Endothelial cell of umbilical vein (primary cell): ENCODE measurements at regions not wholly inside any gene's neighbourhood (a gene's known extent, or its start where the extent isn't known, plus 50 kb on each side); places are given as distances from the start of the nearest gene placed in this dataset.

Experiments used
- BruUV-seq: library from RNA; stranded (reverse); fragments of 400-500 nt; replicated peaks from 2 replicates; lab custom pipeline; 2021; lab: Mats Ljungman, UMichigan
- CTCF ChIA-PET: fragments of 300-600, 350-600 bp; sonication (Branson Sonifier 250); formaldehyde crosslinking; loops from one replicate; lab custom pipeline; 2021; ENCODE audit warnings: antibody characterized with exemption, inconsistent platforms; lab: Charles Lee
- POLR2A ChIA-PET: fragments of 300-600, 350-600 bp; sonication (Branson Sonifier 250); formaldehyde crosslinking; loops from one replicate; lab custom pipeline; 2021; ENCODE audit warnings: antibody characterized with exemption, inconsistent platforms; lab: Charles Lee
- DNase-seq: peaks from one replicate; pipeline ENCODE4 v3.0.0-alpha.2; 2011; ENCODE audit warnings: low read depth, low spot score
- FAIRE-seq: peaks from 2 replicates; lab custom pipeline; 2011; peaks lifted over from hg19 to GRCh38; lab: Jason Lieb, UNC
- H2AFZ ChIP-seq: 2 replicates; pipeline ENCODE4 v1.6.0; 2012; ENCODE audit warnings: low read depth, low read length, control low read depth, inconsistent platforms
- H3K27ac ChIP-seq: 2 replicates; pipeline ENCODE4 v1.5.1; 2011; ENCODE audit warnings: low read depth, mild to moderate bottlenecking, control low read depth, low read length, moderate library complexity; ENCODE audit not compliant: insufficient read depth
- H3K27me3 ChIP-seq, 2 experiments: 2 replicates each; pipeline versions ENCODE4 v1.6.0 to v1.6.1; 2011; ENCODE audit warnings: low read length in 2 of 2, mixed read lengths in 1 of 2; ENCODE audit not compliant: control insufficient read depth in 2 of 2, insufficient read depth in 2 of 2
- H3K36me3 ChIP-seq, 2 experiments: 2 replicates in 1 of 2; 3 replicates in 1 of 2; pipeline ENCODE4 v1.5.1; 2011; ENCODE audit warnings: low read length in 2 of 2, mild to moderate bottlenecking in 1 of 2, moderate library complexity in 1 of 2; ENCODE audit not compliant: control insufficient read depth in 2 of 2, insufficient read depth in 2 of 2; ENCODE audit errors: extremely low read depth in 1 of 2
- H3K4me1 ChIP-seq: 3 replicates; pipeline ENCODE4 v1.5.1; 2011; ENCODE audit warnings: mild to moderate bottlenecking, low read length; ENCODE audit not compliant: control insufficient read depth, insufficient read depth; ENCODE audit errors: extremely low read depth
- H3K4me2 ChIP-seq: 2 replicates; pipeline ENCODE4 v1.6.1; 2011; ENCODE audit warnings: low read length, control low read depth, mixed read lengths; ENCODE audit not compliant: insufficient read depth
- H3K4me3 ChIP-seq, 3 experiments: fragments of 200-600 bp in 1 of 3; sonication (generic), shearing (Covaris generic) in 1 of 3; replicated peaks in 1 of 3; 2 replicates each; pipeline ENCODE4 v1.5.1; 2011 to 2016; ENCODE audit warnings: control low read depth in 3 of 3, low read length in 3 of 3, mild to moderate bottlenecking in 2 of 3, inconsistent platforms in 1 of 3, low read depth in 1 of 3, moderate library complexity in 1 of 3; ENCODE audit not compliant: insufficient read depth in 1 of 3
- H3K79me2 ChIP-seq: 2 replicates; pipeline ENCODE4 v1.6.0; 2012; ENCODE audit warnings: low read length, inconsistent platforms; ENCODE audit not compliant: control insufficient read depth, insufficient read depth
- H3K9ac ChIP-seq: replicated peaks from 2 replicates; pipeline ENCODE3; 2011; ENCODE audit warnings: low read length, control low read depth; ENCODE audit not compliant: insufficient read depth; ENCODE audit errors: extremely low read depth
- H3K9me1 ChIP-seq: replicated peaks from 3 replicates; pipeline ENCODE4 v1.6.0; 2011; ENCODE audit warnings: mild to moderate bottlenecking, low read length; ENCODE audit not compliant: control insufficient read depth, insufficient read depth; ENCODE audit errors: extremely low read depth
- H3K9me3 ChIP-seq: replicated peaks from 2 replicates; pipeline ENCODE4 v1.5.1; 2012; ENCODE audit warnings: low read length, inconsistent platforms; ENCODE audit not compliant: control insufficient read depth, insufficient read depth
- H4K20me1 ChIP-seq: replicated peaks from 2 replicates; pipeline ENCODE3; 2011; ENCODE audit warnings: mild to moderate bottlenecking, low read length; ENCODE audit not compliant: control insufficient read depth, insufficient read depth; ENCODE audit errors: extremely low read depth
- CTCF ChIP-seq, 2 donors: IDR thresholded peaks; 1 replicate in 1 of 2; 2 replicates in 1 of 2; pipeline ENCODE4 v1.5.1; 2011; ENCODE audit warnings: low read length in 2 of 2, mild to moderate bottlenecking in 2 of 2, moderate library complexity in 2 of 2, control low read depth in 1 of 2, inconsistent platforms in 1 of 2, low read depth in 1 of 2; ENCODE audit not compliant: insufficient read depth in 1 of 2; ENCODE audit errors: extremely low read depth in 1 of 2
- FOS ChIP-seq: IDR thresholded peaks from 2 replicates; pipeline ENCODE4 v1.6.1; 2011; ENCODE audit warnings: mild to moderate bottlenecking, low read length, moderate library complexity, borderline replicate concordance; ENCODE audit not compliant: insufficient read depth
- GATA2 ChIP-seq: IDR thresholded peaks from 2 replicates; pipeline ENCODE4 v1.7.0; 2011; ENCODE audit warnings: low read depth, mild to moderate bottlenecking, moderate library complexity, mixed read lengths, low read length; ENCODE audit not compliant: insufficient read length, insufficient read depth
- JUN ChIP-seq: IDR thresholded peaks from 2 replicates; pipeline ENCODE4 v1.6.1; 2011; ENCODE audit warnings: borderline replicate concordance, low read depth; ENCODE audit not compliant: insufficient read length, insufficient read depth
- MAX ChIP-seq: IDR thresholded peaks from 2 replicates; pipeline ENCODE4 v1.6.1; 2011; ENCODE audit not compliant: insufficient read depth, insufficient read length
- MYC ChIP-seq: IDR thresholded peaks from one replicate; pipeline ENCODE4 v1.6.1; 2011; ENCODE audit warnings: mild to moderate bottlenecking, low read depth, low read length
- POLR2A ChIP-seq: IDR thresholded peaks from 2 replicates; pipeline ENCODE4 v1.6.1; 2012; ENCODE audit warnings: low read depth, mild to moderate bottlenecking, control low read depth, low read length
- POLR2AphosphoS5 ChIP-seq: IDR thresholded peaks from 2 replicates; pipeline ENCODE4 v1.6.1; 2012; ENCODE audit warnings: low read depth, mild to moderate bottlenecking, control low read depth, low read length, moderate library complexity; ENCODE audit not compliant: insufficient read depth
- dilution Hi-C: fragments of 300-500 bp; cut with MboI; formaldehyde crosslinking; loops from one replicate; pipeline ENCODE4 v1.15.0; 2019; ENCODE audit warnings: low sequenced_read_pairs; ENCODE audit not compliant: extremely low pct_ligation_motif_present
- intact Hi-C: fragments of 100-400 bp; cut with micrococcal nuclease; formaldehyde crosslinking; loops from one replicate; pipeline ENCODE4 v1.10.0; 2022

- H3K9me3 ChIP-seq = no peaks in the 10 kb centered on the region
- no peaks in the 10 kb centered on the region for H4K20me1 ChIP-seq
- no peak overlapping the region for H3K4me3 ChIP-seq
- intact Hi-C loops = no loop called here
- no peak overlapping the region for H3K9ac ChIP-seq
- no peaks in the 10 kb centered on the region for H3K36me3 ChIP-seq
- H3K27ac ChIP-seq = no peak overlapping the region
- TF ChIP-seq MAX (no peak), CTCF (IDR thresholded peaks at IDR 0.05; ENCODE audit: extremely low read depth in 1 of 2, insufficient read depth in 1 of 2, low read depth in 1 of 2, low read length in 2 of 2) (no peak), POLR2AphosphoS5 (no peak), POLR2A (no peak), MYC (no peak), FOS (no peak), JUN (no peak), GATA2 (no peak)
- POLR2A ChIA-PET = no interaction called here
- no peaks in the 10 kb centered on the region for H3K9me1 ChIP-seq
- no peaks in the 10 kb centered on the region for H3K4me1 ChIP-seq
- no TSS peak for BruUV-seq
- no peak overlapping the region for H2AFZ ChIP-seq
- CTCF ChIA-PET = no interaction called here
- H3K27me3 ChIP-seq = peaks cover 27 to 29% of the 10 kb centered on the region in 2 experiments
- dilution Hi-C loops = no loop called here
- H3K79me2 ChIP-seq = no peaks in the 10 kb centered on the region
- no peak overlapping the region for H3K4me2 ChIP-seq
- no peak for DNase-seq
- FAIRE-seq = no peak
These were observed 260.8 kb upstream of the TNRC6C start for GRCh38 chr17:77697480-77698400.
